ENCODE measurements at regions not wholly inside any gene's neighbourhood (a gene's known extent, or its start where the extent isn't known, plus 50 kb on each side); places are given as distances from the start of the nearest gene placed in this dataset.

- Mint-ChIP-seq H3K4me1 (peaks cover 6% of the 10 kb centered on the region), H3K9me3 (peaks cover 9% of the 10 kb centered on the region; the same call in 2 of the 3 replicates), H3K4me3 (no peak overlapping the region), H3K27ac (no peak overlapping the region), H3K36me3 (ENCODE audit: low read depth) (peaks cover 10% of the 10 kb centered on the region; the same call in 2 of the 3 replicates), H3K27me3 (ENCODE audit: insufficient read depth, low read depth, poor library complexity) (peaks cover 7% of the 10 kb centered on the region)
- ATAC-seq: no peak
- no peaks in the 10 kb centered on the region for H3K9me2 ChIP-seq (ENCODE audit: insufficient read depth)
- H4K20me1 ChIP-seq (replicated peaks; ENCODE audit: insufficient read depth): 0 out of 2 replicates have a peak, but pooled peaks cover 3% of the 10 kb centered on the region
- no peak overlapping the region for H3K27ac ChIP-seq (ENCODE audit: low read depth)
- no peaks in the 10 kb centered on the region for H3F3A ChIP-seq (replicated peaks; ENCODE audit: low read depth)
- no peaks in the 10 kb centered on the region; the same call in 1 of the 2 replicates for H3K36me3 ChIP-seq (ENCODE audit: insufficient read depth)
- H2AFZ ChIP-seq: no peak overlapping the region
- H3K79me2 ChIP-seq (replicated peaks; ENCODE audit: insufficient read depth): peaks cover 23% of the 10 kb centered on the region; the same call in 1 of the 2 replicates
- no peak overlapping the region for H3K4me2 ChIP-seq
- no peak for TF ChIP-seq EZH2phosphoT487 (IDR thresholded peaks at IDR 0.05; ENCODE audit: unreplicated experiment)
- no peak for TF ChIP-seq CREB1 (CRISPR knock-in tag; IDR thresholded peaks at IDR 0.05; ENCODE audit: low read depth)
- no peak for TF ChIP-seq CTCF (conservative IDR thresholded peaks at IDR 0.05; ENCODE audit: low read depth in 2 of 2)
- TF ChIP-seq NANOG (IDR thresholded peaks at IDR 0.05; ENCODE audit: borderline replicate concordance): no peak
- no peak for TF ChIP-seq ZNF462 (CRISPR knock-in tag; IDR thresholded peaks at IDR 0.05)
- TF ChIP-seq REST (IDR thresholded peaks at IDR 0.05; ENCODE audit: unreplicated experiment): no peak
- TF ChIP-seq ETS1 (IDR thresholded peaks at IDR 0.05): no peak
- TF ChIP-seq EZH2 (IDR thresholded peaks at IDR 0.05; ENCODE audit: low read depth, unreplicated experiment): no peak
- no peak overlapping the region for H3K4me3 ChIP-seq
- DNase-seq (ENCODE audit: low spot score): no peak
- 0 out of 2 replicates have a peak, but pooled peaks cover 8% of the 10 kb centered on the region for H3K4me1 ChIP-seq (ENCODE audit: insufficient read depth)
- no peaks in the 10 kb centered on the region for H3K27me3 ChIP-seq (ENCODE audit: insufficient read depth)
These were observed 118.9 kb upstream of the NHSL1 start for GRCh38 chr6:138618168-138618567.

All from GM23338 (cell line).